A673 (cell line): ENCODE measurements at regions not wholly inside any gene's neighbourhood (a gene's known extent, or its start where the extent isn't known, plus 50 kb on each side); places are given as distances from the start of the nearest gene placed in this dataset.

Source experiments
- CTCF ChIP-seq: fragments of 300-800, 200-600 bp; sonication (generic); conservative IDR thresholded peaks from 2 replicates; pipeline ENCODE4 v1.5.1; 2017; ENCODE audit warnings: low read depth, mild to moderate bottlenecking, antibody characterized with exemption, low read length, moderate library complexity, mixed read lengths
- EZH2 ChIP-seq: fragments of 200-600 bp; sonication (generic); IDR thresholded peaks from 2 replicates; pipeline ENCODE4 v1.6.1; 2017; ENCODE audit warnings: borderline replicate concordance, low read depth, mild to moderate bottlenecking, mixed read lengths, antibody characterized with exemption, low read length; ENCODE audit not compliant: poor library complexity, severe bottlenecking

- TF ChIP-seq CTCF (no peak), EZH2 (no peak)
Observed at GRCh38 chr9:73611032-73611431, 459.4 kb downstream of the ANXA1 start.
